Stimulated activated CD4-positive, alpha-beta T cell treated with anti-CD3 and anti-CD28 coated beads, Interleukin-15, amount 100 ng/mL, for 48 hours (primary cell): ENCODE measurements at regions not wholly inside any gene's neighbourhood (a gene's known extent, or its start where the extent isn't known, plus 50 kb on each side); places are given as distances from the start of the nearest gene placed in this dataset.

Source experiments
- DNase-seq, 2 donors: peaks; one replicate each; pipeline ENCODE4 v3.0.0-alpha.2; 2020; ENCODE audit warnings: low read depth in 2 of 2

GRCh38 chr21:38196036-38196435 is 60.8 kb upstream of the KCNJ15 start:
- DNase-seq, result no peak

GRCh38 chr21:38202811-38203210 is 54.0 kb upstream of the KCNJ15 start:
- DNase-seq, result no peak

- DNase-seq, result no peak
Measured at GRCh38 chr21:38203229-38203628, 53.6 kb upstream of the KCNJ15 start.

- DNase-seq, result no peak
Measured at GRCh38 chr21:38205940-38206339, 50.9 kb upstream of the KCNJ15 start.

GRCh38 chr21:38206646-38207045 is 50.1 kb upstream of the KCNJ15 start:
- no peak for DNase-seq
